GM18858 (cell line): ENCODE measurements at regions not wholly inside any gene's neighbourhood (a gene's known extent, or its start where the extent isn't known, plus 50 kb on each side); places are given as distances from the start of the nearest gene placed in this dataset.

Experiments used
- ATAC-seq: cut with Tn5 transposase; IDR thresholded peaks from one replicate; pipeline ENCODE4 v1.9.1; 2021; ENCODE audit not compliant: unreplicated experiment

DNA sequence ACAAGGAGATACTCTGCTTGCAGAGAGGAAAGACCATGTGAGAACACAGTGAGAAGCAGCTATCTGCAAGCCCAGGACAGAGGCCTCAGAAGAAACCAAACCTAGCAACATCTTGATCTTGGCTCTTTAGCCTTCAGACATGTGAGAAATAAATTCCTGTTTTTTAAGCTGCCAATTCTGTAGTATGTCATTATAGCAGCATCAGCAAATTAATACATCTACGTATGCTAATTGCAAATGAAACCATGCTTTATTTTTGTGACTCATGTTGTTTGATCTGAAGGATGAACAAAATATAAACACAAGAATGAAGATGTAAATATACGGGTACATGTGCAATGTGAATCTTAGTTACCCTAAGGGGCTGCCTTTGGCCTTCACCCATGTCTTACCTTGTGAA lies 714.4 kb upstream of the ARPP21 start:
- no peak for ATAC-seq

DNA sequence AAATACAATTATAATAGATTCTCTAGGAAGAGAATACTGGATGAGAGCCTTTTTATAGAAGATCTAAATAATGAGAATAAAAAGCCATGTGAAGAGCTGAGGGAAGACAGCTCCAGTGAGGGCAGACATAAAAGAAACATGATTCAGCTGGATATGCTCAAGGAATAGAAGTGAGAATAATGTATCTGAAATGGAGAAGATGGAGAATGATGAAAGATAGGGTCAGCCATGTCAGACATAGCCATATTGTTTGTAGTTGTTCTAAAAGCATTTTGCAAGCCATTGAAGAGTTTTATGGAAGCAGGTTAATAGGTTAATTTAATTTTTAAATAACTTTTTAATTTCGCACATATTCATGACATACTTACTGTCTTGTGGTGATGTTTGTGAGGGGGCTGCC lies 713.5 kb upstream of the ARPP21 start:
- ATAC-seq: no peak

DNA sequence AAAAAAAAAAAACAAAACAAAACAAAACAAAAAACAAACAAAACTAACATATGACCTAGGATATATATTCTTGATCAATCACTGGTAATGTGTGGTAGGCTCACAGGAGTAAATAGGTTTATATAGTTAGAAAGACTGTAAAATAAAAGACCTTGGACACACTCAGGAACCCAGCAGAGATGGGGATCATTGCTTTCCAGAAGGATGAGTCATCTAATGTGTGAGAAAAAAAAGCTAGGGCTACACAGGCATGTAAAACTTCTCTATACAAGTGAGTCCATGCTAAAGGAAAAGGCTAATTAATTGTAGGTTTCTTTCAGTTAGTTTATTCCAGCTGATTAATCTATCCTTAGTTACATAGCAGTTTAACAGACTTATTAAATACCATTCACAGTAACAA lies 710.3 kb upstream of the ARPP21 start:
- ATAC-seq: no peak

DNA sequence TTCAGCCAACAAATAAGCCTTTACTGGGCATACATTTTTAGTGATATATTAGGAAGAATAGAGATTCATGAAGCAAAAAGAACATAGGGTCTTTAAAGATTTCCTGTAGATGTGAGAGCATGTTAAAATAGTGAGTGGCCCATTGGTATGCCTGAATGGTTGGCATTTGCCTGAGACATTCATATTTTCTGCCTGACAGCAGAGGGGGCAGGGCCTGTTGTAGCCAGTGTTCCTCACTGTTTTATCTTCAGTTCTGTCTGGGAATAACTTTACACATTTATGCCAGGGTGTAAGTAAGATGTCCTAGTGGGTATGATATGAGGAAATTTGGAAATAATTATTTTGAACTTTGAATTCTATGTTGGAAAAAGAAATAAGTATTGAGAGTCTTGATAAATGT lies 704.7 kb upstream of the ARPP21 start:
- no peak for ATAC-seq

DNA sequence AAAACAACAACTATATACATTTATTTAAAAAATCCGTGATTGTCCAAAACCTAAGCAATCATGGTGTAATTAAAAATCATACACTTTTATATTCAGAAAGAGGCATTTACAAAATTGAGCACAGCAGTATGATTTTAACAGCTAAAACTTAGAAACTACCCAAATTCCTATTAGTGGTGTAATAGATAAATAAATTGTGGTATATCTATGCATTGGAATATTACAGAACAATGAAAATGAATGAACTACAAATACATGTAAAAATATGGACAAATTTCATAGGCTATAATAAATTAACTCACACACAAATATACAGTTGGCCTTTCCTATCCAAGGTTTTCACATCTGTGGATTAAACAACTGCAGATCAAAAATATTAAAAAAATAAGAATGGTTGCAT lies 700.5 kb upstream of the ARPP21 start:
- ATAC-seq: no peak

DNA sequence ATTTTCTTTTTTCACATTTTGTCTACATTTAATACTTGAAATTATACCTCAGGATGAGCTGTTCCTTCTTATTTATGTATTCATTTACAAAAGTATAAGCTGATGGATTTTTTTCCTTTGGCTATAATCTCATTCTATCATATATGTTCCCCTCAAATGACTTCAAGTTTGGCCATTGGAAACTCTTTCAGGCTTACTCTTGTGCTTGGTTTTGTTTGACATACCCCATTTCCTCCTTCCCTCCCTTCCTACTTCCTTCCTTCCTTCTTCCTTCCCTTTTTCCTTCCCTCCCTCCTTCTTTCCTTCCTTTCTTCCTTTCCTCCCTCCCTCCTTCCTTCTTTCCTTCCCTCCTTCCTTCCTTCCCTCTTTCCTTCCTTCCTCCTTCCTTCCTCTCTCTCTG lies 697.1 kb upstream of the ARPP21 start:
- no peak for ATAC-seq

DNA sequence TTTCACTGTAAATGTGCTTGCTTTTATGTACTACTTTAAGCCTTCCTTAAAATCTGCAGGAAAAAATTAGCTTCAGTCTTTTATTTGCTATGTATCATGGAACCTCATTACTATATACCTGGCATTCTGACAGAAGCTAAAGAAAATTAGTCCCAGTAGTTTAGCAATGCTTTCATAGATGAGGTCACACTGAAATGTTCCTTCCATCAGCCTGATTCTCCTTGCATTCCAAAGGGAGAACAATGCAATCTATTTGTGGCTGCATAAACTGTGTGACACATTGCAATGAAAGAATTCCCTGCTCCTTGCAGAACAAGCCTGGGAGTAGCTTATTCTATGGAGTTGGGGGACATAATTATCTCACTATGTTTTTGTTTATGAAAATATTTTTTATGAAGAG lies 691.5 kb upstream of the ARPP21 start:
- no peak for ATAC-seq

DNA sequence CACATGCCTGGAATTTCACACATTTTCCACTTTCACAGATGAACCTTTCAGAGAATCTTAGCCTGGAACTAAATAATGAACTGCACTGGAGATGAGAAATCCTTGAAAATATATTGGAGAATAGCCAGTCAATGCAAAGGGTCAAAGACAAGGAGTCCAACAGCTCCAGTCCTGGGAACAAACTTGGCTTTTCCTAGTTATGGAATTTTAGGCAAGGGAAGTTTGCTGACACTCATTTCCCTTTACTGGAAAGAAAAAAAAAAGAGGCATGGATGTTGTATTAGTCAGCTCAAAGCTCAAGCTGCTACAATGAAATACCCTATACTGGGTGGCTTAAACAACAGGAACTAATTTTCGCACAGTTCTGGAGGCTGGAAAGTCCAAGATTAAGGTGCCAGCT lies 690.8 kb upstream of the ARPP21 start:
- ATAC-seq: no peak

DNA sequence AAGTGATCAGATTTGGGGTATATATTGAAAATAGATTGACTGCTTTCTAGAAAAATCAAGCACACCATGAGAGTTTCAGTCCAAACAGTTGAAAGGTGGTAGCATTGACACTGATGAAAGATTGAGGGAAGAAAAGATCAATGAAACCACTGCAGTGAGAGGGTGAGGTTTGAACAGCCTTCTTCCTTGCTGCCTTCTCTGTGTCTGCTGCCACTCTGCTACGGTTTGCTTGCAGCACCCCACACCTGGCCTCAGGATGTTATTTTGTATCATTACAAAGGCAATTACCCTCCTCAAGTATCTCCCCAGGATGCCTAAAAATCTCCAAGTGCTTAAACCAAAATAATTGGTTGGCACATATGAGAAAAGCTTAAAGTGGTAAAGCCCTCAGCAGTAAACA lies 683.6 kb upstream of the ARPP21 start:
- no peak for ATAC-seq

DNA sequence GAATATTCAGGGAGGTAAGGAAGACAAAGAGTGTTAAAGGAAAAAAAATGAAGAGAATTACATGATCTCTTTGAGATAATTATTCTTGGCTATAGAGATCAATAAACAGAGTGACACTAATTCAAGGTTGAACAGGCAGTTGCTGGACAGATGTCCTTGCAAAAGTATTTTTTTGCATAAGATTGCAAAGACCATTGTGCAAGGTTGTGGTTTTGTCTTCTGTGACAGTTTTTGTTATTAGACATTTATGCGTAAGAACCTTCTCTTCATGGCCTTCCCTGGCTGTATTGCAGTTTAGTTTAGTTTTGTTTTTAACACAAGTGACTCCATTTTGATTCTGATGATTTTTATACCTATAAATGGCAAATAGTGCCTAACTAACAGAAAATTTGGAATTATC lies 682.8 kb upstream of the ARPP21 start:
- no peak for ATAC-seq

DNA sequence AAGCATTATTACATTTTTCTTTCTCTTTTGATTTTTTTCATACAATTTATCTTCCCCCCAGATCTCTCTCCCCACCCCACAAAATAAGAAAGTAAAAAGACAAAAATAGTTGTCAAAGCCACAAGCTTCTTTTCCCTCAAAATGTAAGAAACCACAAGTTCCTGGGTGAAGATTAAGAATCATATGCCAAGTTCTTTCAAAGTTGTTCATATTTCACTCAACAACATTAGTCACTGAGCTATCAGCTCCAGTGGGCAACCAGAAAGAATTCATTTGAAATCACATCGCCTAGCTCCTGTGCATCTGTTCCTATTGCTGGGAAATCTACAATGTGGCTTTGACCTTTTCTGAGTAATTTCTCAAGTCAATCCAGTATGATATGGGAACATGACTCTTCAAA lies 681.6 kb upstream of the ARPP21 start:
- ATAC-seq: no peak

DNA sequence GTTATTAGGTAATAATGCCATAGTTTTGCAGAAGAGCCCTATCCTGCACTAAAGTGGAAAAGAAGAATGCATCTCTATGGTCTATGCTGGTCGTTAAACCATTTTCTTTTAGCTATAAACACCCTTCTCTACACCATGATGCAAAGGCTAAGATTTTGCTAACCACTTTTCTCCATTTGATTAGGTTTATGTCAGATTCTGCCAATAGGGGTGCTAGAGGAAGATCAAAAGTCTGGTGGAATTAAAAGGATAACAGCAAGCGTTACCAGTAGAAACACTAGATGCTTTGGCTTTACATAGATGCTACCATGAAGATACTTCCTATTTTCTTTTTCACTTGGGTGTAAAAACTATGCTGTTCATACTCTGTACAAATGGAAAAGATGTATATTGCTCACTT lies 669.8 kb upstream of the ARPP21 start:
- ATAC-seq: no peak

DNA sequence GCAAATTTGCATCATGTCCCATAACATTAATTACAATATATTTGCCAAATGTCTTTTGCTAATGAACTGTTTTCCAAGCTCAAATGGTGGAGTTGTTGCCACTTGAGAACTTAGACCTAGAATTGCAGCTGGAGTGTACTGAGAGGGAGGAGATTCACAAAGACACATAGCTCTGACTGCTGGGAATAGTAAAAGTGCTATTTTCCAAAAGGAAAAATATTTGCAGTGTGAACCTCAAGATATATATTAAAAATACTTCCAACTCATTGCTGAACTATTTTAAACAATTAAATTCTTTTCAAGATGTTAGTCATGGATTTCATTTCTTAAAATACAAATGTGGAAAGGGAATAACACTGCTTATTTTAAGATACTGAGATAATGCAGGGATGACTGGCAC lies 666.8 kb upstream of the ARPP21 start:
- no peak for ATAC-seq

DNA sequence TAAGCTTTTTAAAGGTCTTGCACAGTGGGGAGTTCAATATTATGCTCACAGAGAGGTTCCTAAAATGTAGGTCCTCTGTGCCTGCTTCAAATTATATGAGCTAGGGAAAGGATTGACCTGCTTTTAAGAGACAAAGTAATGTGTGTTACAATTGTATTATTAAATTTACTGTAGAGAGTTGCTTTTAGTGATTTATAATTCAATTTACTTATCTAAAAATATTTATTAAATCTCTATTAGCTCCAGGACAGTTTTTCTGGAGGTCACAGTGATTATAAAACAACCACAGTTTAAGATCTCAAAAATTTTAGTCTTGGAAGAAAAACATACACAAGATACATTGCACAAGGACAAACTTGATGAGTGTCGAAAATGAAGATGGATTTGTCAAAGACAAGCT lies 665.7 kb upstream of the ARPP21 start:
- ATAC-seq: no peak

DNA sequence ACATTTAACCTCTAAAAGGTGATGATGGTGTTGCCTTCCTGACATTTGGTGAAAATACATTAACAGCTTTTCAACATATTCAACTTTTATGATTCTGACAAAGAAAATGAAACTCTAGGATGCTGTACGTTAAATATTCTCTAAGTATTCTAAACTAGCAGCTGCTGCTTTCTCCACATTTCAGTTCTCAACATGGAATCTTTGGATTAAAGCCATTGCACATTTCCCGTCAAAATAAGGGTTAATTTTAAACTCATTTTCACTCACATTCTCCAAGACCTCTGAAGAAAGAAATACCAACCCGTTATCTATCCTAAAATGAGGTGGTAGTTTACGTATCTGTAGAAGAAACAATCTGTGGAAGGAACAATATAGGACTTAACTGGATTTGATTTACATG lies 655.7 kb upstream of the ARPP21 start:
- no peak for ATAC-seq

DNA sequence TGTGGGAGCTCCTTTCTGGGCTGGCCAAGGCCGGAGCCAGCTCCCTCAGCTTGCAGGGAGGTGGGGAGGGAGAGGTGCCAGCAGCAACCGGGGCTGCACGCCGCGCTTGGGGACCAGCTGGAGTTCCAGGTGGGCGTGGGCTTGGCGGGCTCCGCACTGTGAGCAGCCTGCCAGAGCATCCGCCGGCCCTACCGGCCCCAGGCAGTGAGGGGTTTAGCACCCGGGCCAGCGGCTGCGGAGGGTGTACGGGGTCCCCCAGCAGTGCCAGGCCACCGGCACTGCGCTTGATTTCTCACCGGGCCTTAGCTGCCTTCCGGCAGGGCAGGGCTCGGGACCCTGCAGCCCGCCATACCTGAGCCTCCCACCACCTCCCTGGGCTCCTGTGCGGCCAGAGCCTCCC lies 651.0 kb upstream of the ARPP21 start:
- ATAC-seq: no peak

DNA sequence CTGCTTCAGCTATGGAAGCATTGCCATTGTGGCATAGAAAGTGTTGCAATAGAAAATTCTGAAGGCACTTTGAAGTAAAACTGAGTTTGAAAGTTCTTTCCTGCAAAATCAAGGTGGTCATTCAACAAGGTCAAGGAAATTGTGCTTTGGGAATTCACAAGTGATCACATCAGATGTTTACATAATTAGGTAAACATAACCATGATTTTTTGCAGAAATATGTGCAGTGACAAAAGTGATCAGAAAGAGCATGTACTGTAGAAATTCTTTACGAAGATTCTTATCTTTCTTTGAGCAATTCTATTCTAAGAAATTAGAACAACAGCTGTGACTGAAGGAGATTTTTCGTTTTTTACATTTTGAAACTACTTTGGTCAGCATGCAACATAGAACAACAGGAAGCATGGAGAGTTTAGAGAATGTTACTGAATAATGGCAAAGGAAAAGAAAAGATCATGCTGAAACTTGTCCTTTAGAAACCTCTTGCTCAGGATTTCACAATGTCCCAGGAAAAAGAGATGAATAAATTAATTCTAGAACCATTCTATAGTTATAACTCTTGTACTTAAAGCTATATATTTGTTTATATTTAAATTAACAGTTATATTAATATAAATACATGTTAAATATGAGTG lies 643.4 kb upstream of the ARPP21 start:
- no peak for ATAC-seq

DNA sequence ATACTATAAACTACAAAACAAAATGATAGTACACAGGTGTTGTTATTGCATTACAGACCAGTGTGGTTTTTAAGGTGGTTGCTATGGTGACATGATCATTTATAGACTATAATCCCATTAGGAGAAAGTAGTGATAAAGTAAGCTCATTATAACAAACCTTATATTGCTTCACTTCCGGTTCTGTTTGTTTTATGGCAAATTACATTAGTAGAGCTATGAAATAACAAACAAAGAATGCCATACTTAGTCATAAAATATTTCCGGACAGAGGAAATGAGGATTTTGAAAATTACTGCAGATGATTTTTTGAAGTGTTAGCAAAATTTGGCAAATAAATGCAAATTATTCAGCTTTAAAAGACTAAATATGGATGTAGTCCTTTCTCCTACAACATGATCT lies 640.4 kb upstream of the ARPP21 start:
- no peak for ATAC-seq

DNA sequence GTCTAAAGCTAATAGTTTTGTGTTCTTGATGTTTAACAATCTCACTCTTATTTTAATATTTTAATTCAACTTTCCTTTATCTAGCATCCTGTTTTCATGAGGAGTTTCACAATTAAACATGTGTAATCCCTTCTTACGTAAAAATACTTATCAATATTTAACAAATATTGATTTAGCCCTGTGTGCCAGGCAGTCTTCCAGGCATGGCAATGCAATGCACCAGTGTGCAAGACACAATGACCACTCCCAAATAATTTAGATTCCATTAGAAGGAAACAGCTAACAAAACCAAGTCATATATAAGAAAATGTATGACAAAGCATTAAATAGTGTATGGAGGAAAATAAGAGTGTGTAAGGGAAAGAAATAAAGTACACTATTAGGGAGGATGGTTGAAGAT lies 627.1 kb upstream of the ARPP21 start:
- ATAC-seq: no peak

DNA sequence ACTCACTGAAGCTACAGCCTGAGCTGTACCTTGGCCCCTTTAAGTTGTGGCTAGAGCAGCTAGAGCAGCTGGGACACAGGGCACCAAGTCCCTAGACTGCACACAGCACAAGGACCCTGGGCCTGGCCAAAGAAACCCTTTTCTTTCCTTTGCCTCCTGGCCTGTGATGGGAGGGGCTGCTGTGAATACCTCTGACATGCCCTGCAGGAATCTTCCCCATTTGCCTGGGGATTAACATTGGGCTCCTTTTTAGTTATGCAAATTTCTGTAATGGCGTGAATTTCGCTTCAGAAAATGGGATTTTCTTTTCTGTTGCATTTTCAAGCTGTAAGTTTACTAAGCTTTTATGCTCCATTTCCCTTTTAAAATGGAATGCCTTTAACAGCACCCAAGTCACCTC lies 611.2 kb upstream of the ARPP21 start:
- ATAC-seq: no peak

DNA sequence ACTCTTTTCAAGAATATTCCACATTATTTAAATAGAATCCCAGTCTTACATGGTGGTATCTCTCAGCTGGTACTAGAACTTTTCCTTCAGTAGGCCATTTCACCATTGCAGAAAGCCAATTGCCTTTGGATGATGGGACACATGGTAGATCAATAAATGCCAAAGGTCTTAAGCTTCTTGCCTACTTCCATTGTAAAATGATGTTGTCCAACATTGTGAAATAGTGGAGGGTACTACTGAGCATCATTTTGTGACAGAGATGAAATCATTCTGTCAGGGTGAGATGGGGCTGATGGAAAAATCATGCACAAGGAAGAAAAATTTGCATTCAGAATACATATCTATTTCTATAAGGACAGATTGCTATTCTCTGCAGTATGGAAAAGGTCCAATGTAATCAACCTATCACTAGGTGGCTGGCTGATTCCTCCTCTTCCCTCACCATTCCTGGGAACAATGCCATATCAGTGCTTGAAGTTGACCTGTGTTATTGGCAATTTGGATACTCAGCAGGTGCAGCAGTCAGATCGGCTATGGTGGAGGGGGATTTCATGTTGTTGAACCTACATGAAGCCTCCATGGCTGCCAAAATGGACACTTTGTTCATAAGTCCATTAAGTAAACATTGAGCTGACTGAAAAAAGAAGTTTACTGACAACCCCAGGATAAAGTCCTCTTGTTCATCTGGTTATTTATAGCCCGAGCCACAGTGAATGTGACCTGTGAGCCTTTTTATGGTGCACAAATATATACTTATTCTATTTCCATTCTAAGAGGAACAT lies 596.9 kb upstream of the ARPP21 start:
- no peak for ATAC-seq

DNA sequence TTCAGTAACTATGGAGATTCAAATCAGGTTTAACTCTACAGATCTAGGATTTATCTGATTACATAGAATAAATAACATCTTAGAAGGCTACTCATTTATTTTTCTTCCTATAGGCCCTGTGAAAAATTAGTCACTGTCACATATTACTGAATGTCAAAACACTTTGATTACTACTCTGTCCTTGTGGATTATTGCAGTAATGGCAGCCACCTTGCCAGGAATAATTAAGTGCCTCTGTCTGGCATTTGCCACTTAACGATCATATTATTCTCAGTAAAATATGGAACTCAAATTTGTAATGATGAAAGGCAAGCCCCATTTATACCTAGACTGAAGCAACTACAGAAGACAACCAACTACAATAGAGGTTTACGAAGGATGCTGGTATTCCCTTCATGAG lies 596.3 kb upstream of the ARPP21 start:
- no peak for ATAC-seq

DNA sequence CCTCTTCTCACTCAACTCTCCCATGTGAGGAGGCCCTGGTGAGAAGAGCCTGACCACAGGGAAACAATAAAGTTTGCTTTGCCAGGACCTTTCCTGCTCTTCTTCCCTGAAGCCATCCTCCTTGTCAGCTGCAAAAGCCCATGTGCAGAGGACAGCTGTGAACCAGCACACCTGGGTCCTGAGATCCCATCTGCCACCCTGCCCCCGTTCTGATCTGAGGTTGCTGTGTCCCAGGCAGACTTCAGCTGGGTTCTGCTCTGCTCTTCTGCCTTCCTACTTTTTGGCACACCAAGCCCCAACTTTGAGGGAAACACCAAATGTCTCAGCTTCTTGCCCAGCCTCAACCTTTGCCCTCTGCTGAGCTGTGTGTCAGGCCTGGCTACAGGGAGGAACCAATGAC lies 595.1 kb upstream of the ARPP21 start:
- no peak for ATAC-seq
